MCF 10A (cell line): ENCODE measurements at regions not wholly inside any gene's neighbourhood (a gene's known extent, or its start where the extent isn't known, plus 50 kb on each side); places are given as distances from the start of the nearest gene placed in this dataset.

Source experiments
- BruUV-seq: library from RNA; stranded (reverse); fragments of 400-500 nt; replicated peaks from 2 replicates; lab custom pipeline; 2021; lab: Mats Ljungman, UMichigan
- CTCF ChIA-PET: fragments of 300-600 bp; sonication (Branson Sonifier 250); formaldehyde crosslinking; extraction: SDS; loops from one replicate; lab custom pipeline; 2021; ENCODE audit warnings: antibody characterized with exemption, inconsistent platforms; lab: Yijun Ruan, JAX
- POLR2A ChIA-PET: fragments of 300-600, 350-650 bp; sonication (Branson Sonifier 250); formaldehyde crosslinking; extraction: SDS; loops from one replicate; lab custom pipeline; 2020; ENCODE audit warnings: antibody characterized with exemption, inconsistent platforms; lab: Yijun Ruan, JAX
- DNase-seq: peaks from one replicate; pipeline ENCODE4 v3.0.0-alpha.2; 2018; ENCODE audit not compliant: unreplicated experiment
- H3K27ac Mint-ChIP-seq: one replicate; pipeline ENCODE4 v1.8.0; 2022; ENCODE audit warnings: mild to moderate bottlenecking, low read depth, mixed read lengths; ENCODE audit not compliant: unreplicated experiment
- H3K27me3 Mint-ChIP-seq: one replicate; pipeline ENCODE4 v1.8.0; 2022; ENCODE audit warnings: mixed read lengths; ENCODE audit not compliant: insufficient read depth, unreplicated experiment
- H3K36me3 Mint-ChIP-seq: one replicate; pipeline ENCODE4 v1.8.0; 2022; ENCODE audit warnings: mild to moderate bottlenecking, moderate library complexity, mixed read lengths; ENCODE audit not compliant: insufficient read depth, unreplicated experiment
- H3K4me1 Mint-ChIP-seq: one replicate; pipeline ENCODE4 v1.8.0; 2022; ENCODE audit warnings: mixed read lengths; ENCODE audit not compliant: insufficient read depth, unreplicated experiment
- H3K4me3 Mint-ChIP-seq: one replicate; pipeline ENCODE4 v1.8.0; 2022; ENCODE audit warnings: mild to moderate bottlenecking, moderate library complexity, mixed read lengths; ENCODE audit not compliant: unreplicated experiment
- H3K9me3 Mint-ChIP-seq: one replicate; pipeline ENCODE4 v1.8.0; 2022; ENCODE audit warnings: mixed read lengths; ENCODE audit not compliant: unreplicated experiment
- CTCF ChIP-seq: fragments of 200-600 bp; IDR thresholded peaks from one replicate; pipeline ENCODE4 v1.8.0; 2022; ENCODE audit warnings: antibody characterized with exemption, mild to moderate bottlenecking; ENCODE audit not compliant: unreplicated experiment
- intact Hi-C: fragments of 100-400 bp; cut with micrococcal nuclease; formaldehyde crosslinking; loops from 2 replicates; pipeline ENCODE4 v1.14.1; 2022

- Mint-ChIP-seq H3K27ac (no peak overlapping the region), H3K4me1 (peaks cover 12% of the 10 kb centered on the region), H3K4me3 (no peak overlapping the region), H3K27me3 (no peaks in the 10 kb centered on the region), H3K9me3 (no peaks in the 10 kb centered on the region), H3K36me3 (peaks cover 4% of the 10 kb centered on the region)
- BruUV-seq, result no TSS peak
- DNase-seq, result no peak
- CTCF ChIA-PET, result no interaction called here
- TF ChIP-seq CTCF, result no peak
- intact Hi-C loops, result no loop called here
- POLR2A ChIA-PET, result interaction anchor here (0.7 to 1.3 kb wide), 2 partner anchors 11 to 25 kb away, joined by 3 to 4 read pairs; no protein-coding TSS in a partner anchor
These were observed 104.5 kb downstream of the NDFIP1 start for GRCh38 chr5:142213077-142213476.

GRCh38 chr5:142211918-142212317 lies 103.3 kb downstream of the NDFIP1 start:
- Mint-ChIP-seq H3K27me3 (no peaks in the 10 kb centered on the region), H3K36me3 (peaks cover 4% of the 10 kb centered on the region), H3K27ac (no peak overlapping the region), H3K9me3 (no peaks in the 10 kb centered on the region), H3K4me3 (no peak overlapping the region), H3K4me1 (peaks cover 12% of the 10 kb centered on the region)
- ChIA-PET POLR2A (interaction anchor here (0.6 to 1.3 kb wide), 2 partner anchors 12 to 156 kb away, joined by 4 read pairs; no protein-coding TSS in a partner anchor), CTCF (interaction anchor here (1.0 kb wide), 1 partner anchor 29 kb away, joined by 3 read pairs; no protein-coding TSS in a partner anchor)
- no peak for TF ChIP-seq CTCF
- no TSS peak for BruUV-seq
- intact Hi-C loops, result no loop called here
- DNase-seq, result no peak

GRCh38 chr5:142210864-142211412 lies 102.4 kb downstream of the NDFIP1 start:
- Mint-ChIP-seq H3K27ac (no peak overlapping the region), H3K4me1 (peaks cover 4% of the 10 kb centered on the region), H3K36me3 (peaks cover under 1% of the 10 kb centered on the region), H3K9me3 (no peaks in the 10 kb centered on the region), H3K4me3 (no peak overlapping the region), H3K27me3 (no peaks in the 10 kb centered on the region)
- no peak for DNase-seq
- CTCF ChIA-PET, result interaction anchor here (0.6 to 1.2 kb wide), 5 partner anchors 15 to 338 kb away, joined by 3 to 5 read pairs (median 4); no protein-coding TSS in a partner anchor
- no TSS peak for BruUV-seq
- TF ChIP-seq CTCF, result no peak
- intact Hi-C loops, result no loop called here
- POLR2A ChIA-PET, result no interaction called here

GRCh38 chr5:142210011-142210410 lies 101.4 kb downstream of the NDFIP1 start:
- no TSS peak for BruUV-seq
- POLR2A ChIA-PET, result no interaction called here
- no peaks in the 10 kb centered on the region for H3K9me3 Mint-ChIP-seq
- no peaks in the 10 kb centered on the region for H3K36me3 Mint-ChIP-seq
- intact Hi-C loops, result no loop called here
- H3K27me3 Mint-ChIP-seq, result no peaks in the 10 kb centered on the region
- CTCF ChIA-PET, result interaction anchor here (0.8 to 1.1 kb wide), 2 partner anchors 154 to 339 kb away, joined by 3 read pairs; no protein-coding TSS in a partner anchor
- DNase-seq, result no peak
- H3K4me1 Mint-ChIP-seq, result no peaks in the 10 kb centered on the region
- H3K4me3 Mint-ChIP-seq, result no peak overlapping the region
- TF ChIP-seq CTCF, result no peak
- H3K27ac Mint-ChIP-seq, result no peak overlapping the region
